H1 (cell line): ENCODE measurements at regions not wholly inside any gene's neighbourhood (a gene's known extent, or its start where the extent isn't known, plus 50 kb on each side); places are given as distances from the start of the nearest gene placed in this dataset.

Source experiments
- CTCF ChIA-PET: fragments of 300-600 bp; sonication (Branson Sonifier 250); formaldehyde crosslinking; loops from one replicate; lab custom pipeline; 2021; ENCODE audit not compliant: partially characterized antibody; lab: Charles Lee
- POLR2A ChIA-PET: fragments of 300-600 bp; sonication (Branson Sonifier 250); formaldehyde crosslinking; loops from one replicate; lab custom pipeline; 2021; ENCODE audit warnings: inconsistent platforms; ENCODE audit not compliant: partially characterized antibody; lab: Charles Lee
- DNase-seq, 2 experiments: peaks; one replicate each; pipeline versions ENCODE4 v3.0.0 to v3.0.0-alpha.2; 2010 to 2022; ENCODE audit warnings: low spot score in 2 of 2, low read depth in 1 of 2, mixed read lengths in 1 of 2
- FAIRE-seq: peaks from 2 replicates; lab custom pipeline; 2011; peaks lifted over from hg19 to GRCh38; lab: Jason Lieb, UNC
- H2AFZ ChIP-seq: 2 replicates; pipeline ENCODE4 v1.8.1; 2012; ENCODE audit warnings: low read length, inconsistent platforms
- H2AK5ac ChIP-seq: 2 replicates; pipeline ENCODE4 v1.6.1; 2013; ENCODE audit warnings: low read depth, low read length
- H2BK120ac ChIP-seq: replicated peaks from 2 replicates; pipeline ENCODE3; 2013; ENCODE audit warnings: low read depth, low read length, inconsistent platforms
- H2BK12ac ChIP-seq: 2 replicates; pipeline ENCODE4 v1.6.1; 2013; ENCODE audit warnings: low read depth, low read length
- H2BK15ac ChIP-seq: 2 replicates; pipeline ENCODE4 v1.6.1; 2013; ENCODE audit warnings: low read length
- H2BK20ac ChIP-seq: 2 replicates; pipeline ENCODE4 v1.6.1; 2013; ENCODE audit warnings: low read length
- H2BK5ac ChIP-seq: 2 replicates; pipeline ENCODE4 v1.6.1; 2013; ENCODE audit warnings: low read depth, low read length
- H3K14ac ChIP-seq: 2 replicates; pipeline ENCODE4 v1.6.1; 2013; ENCODE audit warnings: inconsistent platforms; ENCODE audit not compliant: insufficient read length
- H3K18ac ChIP-seq: 2 replicates; pipeline ENCODE4 v1.6.1; 2013; ENCODE audit warnings: low read length; ENCODE audit errors: extremely low read depth
- H3K23ac ChIP-seq: 2 replicates; pipeline ENCODE4 v1.6.1; 2013; ENCODE audit warnings: inconsistent platforms; ENCODE audit not compliant: insufficient read length
- H3K23me2 ChIP-seq: 2 replicates; pipeline ENCODE4 v1.6.1; 2013; ENCODE audit warnings: low read depth, low read length
- H3K27ac ChIP-seq: 2 replicates; pipeline ENCODE4 v1.6.1; 2011; ENCODE audit warnings: low read depth, low read length, inconsistent platforms
- H3K27me3 ChIP-seq, 4 experiments: replicated peaks in 1 of 4; 1 replicate in 1 of 4; 2 replicates in 3 of 4; pipeline versions ENCODE4 v1.6.1 to v1.8.1; 2011 to 2013; ENCODE audit warnings: low read length in 3 of 4, mild to moderate bottlenecking in 3 of 4, inconsistent platforms in 2 of 4, mixed read lengths in 2 of 4, moderate library complexity in 1 of 4; ENCODE audit not compliant: control insufficient read depth in 3 of 4, insufficient read depth in 3 of 4; ENCODE audit errors: extremely low read depth in 1 of 4
- H3K36me3 ChIP-seq, 4 experiments: 2 replicates each; pipeline versions ENCODE4 v1.6.1 to v1.8.1; 2011 to 2013; ENCODE audit warnings: mild to moderate bottlenecking in 4 of 4, low read length in 3 of 4, moderate library complexity in 2 of 4, control low read depth in 1 of 4, inconsistent platforms in 1 of 4; ENCODE audit not compliant: insufficient read depth in 4 of 4, control insufficient read depth in 2 of 4
- H3K4ac ChIP-seq: replicated peaks from 2 replicates; pipeline ENCODE3; 2013; ENCODE audit warnings: low read length, low read depth, mixed read lengths, inconsistent platforms; ENCODE audit not compliant: insufficient read length
- H3K4me1 ChIP-seq, 4 experiments: replicated peaks in 1 of 4; 1 replicate in 1 of 4; 2 replicates in 3 of 4; pipeline versions ENCODE4 v1.6.1 to v1.8.1; 2011 to 2013; ENCODE audit warnings: low read length in 3 of 4, inconsistent platforms in 2 of 4, mixed read lengths in 1 of 4; ENCODE audit not compliant: insufficient read depth in 4 of 4, control insufficient read depth in 3 of 4
- H3K4me2 ChIP-seq, 2 experiments: 2 replicates each; pipeline versions ENCODE4 v1.6.1 to v1.8.1; 2011 to 2013; ENCODE audit warnings: low read depth in 2 of 2, low read length in 2 of 2, control low read depth in 1 of 2, inconsistent platforms in 1 of 2, mild to moderate bottlenecking in 1 of 2; ENCODE audit not compliant: insufficient read depth in 1 of 2
- H3K4me3 ChIP-seq, 4 experiments: fragments of 200-600, 300-600 bp in 1 of 4; sonication (generic), shearing (Covaris generic), sonication (Bioruptor Twin) in 1 of 4; 2 replicates each; pipeline versions ENCODE4 v1.5.1 to v1.8.1; 2011 to 2016; ENCODE audit warnings: low read length in 4 of 4, low read depth in 3 of 4, control low read depth in 2 of 4, inconsistent platforms in 2 of 4, mild to moderate bottlenecking in 2 of 4, mixed read lengths in 1 of 4, moderate library complexity in 1 of 4; ENCODE audit not compliant: insufficient read depth in 2 of 4; ENCODE audit errors: extremely low read depth in 1 of 4
- H3K56ac ChIP-seq: replicated peaks from 2 replicates; pipeline ENCODE3; 2013; ENCODE audit warnings: low read depth, mild to moderate bottlenecking, mixed read lengths, low read length, inconsistent platforms; ENCODE audit not compliant: insufficient read length
- H3K79me1 ChIP-seq: 2 replicates; pipeline ENCODE4 v1.6.1; 2013; ENCODE audit warnings: low read depth, low read length, control low read depth
- H3K79me2 ChIP-seq, 2 experiments: 2 replicates each; pipeline versions ENCODE4 v1.6.1 to v1.8.1; 2012 to 2013; ENCODE audit warnings: low read length in 2 of 2, mild to moderate bottlenecking in 2 of 2, inconsistent platforms in 1 of 2; ENCODE audit not compliant: insufficient read depth in 2 of 2, control insufficient read depth in 1 of 2
- H3K9ac ChIP-seq, 4 experiments: replicated peaks in 1 of 4; 1 replicate in 1 of 4; 2 replicates in 3 of 4; pipeline versions ENCODE4 v1.6.1 to v1.8.1; 2011 to 2013; ENCODE audit warnings: low read depth in 3 of 4, low read length in 3 of 4, control low read depth in 2 of 4, mild to moderate bottlenecking in 2 of 4, moderate library complexity in 2 of 4, inconsistent platforms in 1 of 4; ENCODE audit errors: extremely low read depth in 1 of 4
- H3K9me3 ChIP-seq, 2 experiments: 2 replicates each; pipeline versions ENCODE4 v1.6.1 to v1.8.1; 2012 to 2013; ENCODE audit warnings: mild to moderate bottlenecking in 2 of 2, moderate library complexity in 2 of 2, control low read depth in 1 of 2, inconsistent platforms in 1 of 2, low read depth in 1 of 2, low read length in 1 of 2, mixed read lengths in 1 of 2; ENCODE audit not compliant: insufficient read depth in 2 of 2
- H4K20me1 ChIP-seq, 2 experiments: replicated peaks in 1 of 2; 2 replicates each; pipeline versions ENCODE3 to v1.8.1; 2011 to 2013; ENCODE audit warnings: inconsistent platforms in 2 of 2, low read length in 2 of 2, mild to moderate bottlenecking in 1 of 2; ENCODE audit not compliant: insufficient read depth in 2 of 2, control insufficient read depth in 1 of 2
- H4K5ac ChIP-seq: 2 replicates; pipeline ENCODE4 v1.6.1; 2013; ENCODE audit warnings: low read length, low read depth, mixed read lengths, inconsistent platforms; ENCODE audit not compliant: insufficient read length
- H4K8ac ChIP-seq: 2 replicates; pipeline ENCODE4 v1.8.0; 2013; ENCODE audit warnings: mild to moderate bottlenecking, moderate library complexity, low read length, inconsistent platforms; ENCODE audit not compliant: insufficient read depth; ENCODE audit errors: extremely low read depth
- H4K91ac ChIP-seq: replicated peaks from 2 replicates; pipeline ENCODE3; 2013; ENCODE audit warnings: low read length, mixed read lengths, inconsistent platforms; ENCODE audit not compliant: insufficient read length
- CHD2 ChIP-seq: IDR thresholded peaks from 2 replicates; pipeline ENCODE4 v1.6.1; 2012; ENCODE audit warnings: low read length, improper control_type of control experiment
- EGR1 ChIP-seq: IDR thresholded peaks from 2 replicates; pipeline ENCODE4 v1.6.1; 2011; ENCODE audit warnings: low read depth, low read length, borderline replicate concordance
- KDM4A ChIP-seq: IDR thresholded peaks from one replicate; pipeline ENCODE4 v1.7.1; 2012; ENCODE audit warnings: low read depth, mild to moderate bottlenecking, moderate library complexity, low read length, inconsistent platforms; ENCODE audit not compliant: severe bottlenecking
- MAX ChIP-seq: IDR thresholded peaks from 2 replicates; pipeline ENCODE4 v1.6.1; 2012; ENCODE audit warnings: inconsistent platforms
- POLR2A ChIP-seq, 2 experiments: IDR thresholded peaks; 1 replicate in 1 of 2; 2 replicates in 1 of 2; pipeline ENCODE4 v1.6.1; 2011; ENCODE audit warnings: low read depth in 2 of 2, low read length in 2 of 2, mild to moderate bottlenecking in 2 of 2; ENCODE audit errors: control extremely low read depth in 1 of 2
- TBP ChIP-seq: IDR thresholded peaks from 2 replicates; pipeline ENCODE4 v1.6.1; 2011; ENCODE audit warnings: low read depth, low read length, improper control_type of control experiment
- WGBS, 2 experiments: shearing (Covaris generic) in 1 of 2; methylation state at CpG; one replicate each; pipeline versions ENCODE4 v1.1.6 to v1.1.7; 2013 to 2015; ENCODE audit warnings: low lambda C conversion rate in 2 of 2, mixed read lengths in 2 of 2, inconsistent platforms in 1 of 2, low coverage in 1 of 2, missing lambda C conversion rate in 1 of 2; ENCODE audit not compliant: insufficient replicate concordance in 2 of 2, insufficient coverage in 1 of 2, insufficient read length in 1 of 2; ENCODE audit errors: extremely low coverage in 1 of 2, missing lambda C conversion rate in 1 of 2; 5-methylcytosine and 5-hydroxymethylcytosine counted together

DNA sequence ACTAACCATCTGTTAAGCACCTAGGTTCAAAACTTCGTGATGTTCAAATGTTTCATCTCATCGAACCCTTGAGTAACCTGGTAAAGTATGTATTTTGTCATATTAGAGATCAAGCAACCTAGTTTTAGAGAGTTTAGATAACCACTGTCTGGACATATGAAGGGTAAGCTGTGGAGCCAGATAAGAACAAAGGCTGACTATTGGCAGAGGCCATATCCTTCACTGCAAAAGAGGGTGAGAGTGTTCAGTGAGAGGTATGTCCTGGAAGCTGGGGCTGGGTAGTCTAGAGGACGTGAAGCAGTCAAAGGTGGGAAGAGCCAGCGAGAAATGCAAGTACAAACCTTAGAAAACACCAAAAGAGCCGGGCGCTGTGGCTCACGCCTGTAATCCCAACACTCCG lies 573.1 kb upstream of the KLF4 start:
- no peak overlapping the region for H4K8ac ChIP-seq
- FAIRE-seq, result no peak

More for the DNA sequence above, 573.1 kb upstream of the KLF4 start:
- Histone ChIP-seq H4K20me1 (no peaks in the 10 kb centered on the region), H3K56ac (no peak overlapping the region), H2BK20ac (no peak overlapping the region), H3K79me2 (no peaks in the 10 kb centered on the region), H3K14ac (no peak overlapping the region), H3K23ac (no peak overlapping the region), H2BK5ac (no peak overlapping the region), H3K9ac (no peak overlapping the region), H3K4ac (no peak overlapping the region), H2AK5ac (no peak overlapping the region), H2BK15ac (no peak overlapping the region), H4K5ac (no peak overlapping the region), H3K4me2 (no peak overlapping the region), H4K91ac (no peak overlapping the region), H3K18ac (no peak overlapping the region), H3K4me1 (no peaks in the 10 kb centered on the region), H3K23me2 (no peaks in the 10 kb centered on the region), H3K4me3 (no peak overlapping the region), H3K27ac (no peak overlapping the region), H2AFZ (no peak overlapping the region), H3K36me3 (no peaks in the 10 kb centered on the region; a peak in 1 of 8 replicates), H2BK120ac (no peak overlapping the region), H2BK12ac (no peak overlapping the region), H3K79me1 (no peaks in the 10 kb centered on the region), H3K9me3 (no peaks in the 10 kb centered on the region), H3K27me3 (no peaks in the 10 kb centered on the region)
- 93% methylated on average over 8 of the region's 8 CpGs; no CpG with 5 or more reads in 1 of the 2 experiments for WGBS, 2 experiments
- ChIA-PET POLR2A (no interaction called here), CTCF (no interaction called here)
- DNase-seq, result no peak
- no peak for TF ChIP-seq EGR1
- TF ChIP-seq CHD2, result no peak
- TF ChIP-seq MAX, result no peak
- TF ChIP-seq POLR2A (IDR thresholded peaks at IDR 0.05; ENCODE audit: control extremely low read depth in 1 of 2, low read depth in 2 of 2, low read length in 2 of 2), result no peak
- no peak for TF ChIP-seq KDM4A
- TF ChIP-seq TBP, result no peak
